ENCODE measurements at regions not wholly inside any gene's neighbourhood (a gene's known extent, or its start where the extent isn't known, plus 50 kb on each side); places are given as distances from the start of the nearest gene placed in this dataset.

GRCh38 chr10:4029866-4030265 lies 244.9 kb upstream of the KLF6 start:
- DNase-seq (ENCODE audit: low read depth, low spot score), result no peak

- DNase-seq (ENCODE audit: low read depth, low spot score), result no peak
Measured at GRCh38 chr10:4028854-4029583, 244.0 kb upstream of the KLF6 start.

GRCh38 chr10:4028027-4028471 lies 243.0 kb upstream of the KLF6 start:
- DNase-seq (ENCODE audit: low read depth, low spot score), result no peak

GRCh38 chr10:4025339-4025738 lies 240.3 kb upstream of the KLF6 start:
- DNase-seq (ENCODE audit: low read depth, low spot score), result no peak

GRCh38 chr10:4024516-4025245 lies 239.7 kb upstream of the KLF6 start:
- DNase-seq (ENCODE audit: low read depth, low spot score), result no peak

GRCh38 chr10:4024027-4024426 lies 239.0 kb upstream of the KLF6 start:
- DNase-seq (ENCODE audit: low read depth, low spot score), result no peak

GRCh38 chr10:4022473-4022872 lies 237.5 kb upstream of the KLF6 start:
- no peak for DNase-seq (ENCODE audit: low read depth, low spot score)

GRCh38 chr10:4020631-4021030 lies 235.6 kb upstream of the KLF6 start:
- no peak for DNase-seq (ENCODE audit: low read depth, low spot score)

GRCh38 chr10:4018054-4018511 lies 233.1 kb upstream of the KLF6 start:
- no peak for DNase-seq (ENCODE audit: low read depth, low spot score)

- DNase-seq (ENCODE audit: low read depth, low spot score), result no peak
Measured at GRCh38 chr10:4017336-4017735, 232.3 kb upstream of the KLF6 start.

GRCh38 chr10:4016214-4016740 lies 231.3 kb upstream of the KLF6 start:
- DNase-seq (ENCODE audit: low read depth, low spot score), result no peak

- DNase-seq (ENCODE audit: low read depth, low spot score), result no peak
Measured at GRCh38 chr10:4013651-4014121, 228.7 kb upstream of the KLF6 start.

- no peak for DNase-seq (ENCODE audit: low read depth, low spot score)
Measured at GRCh38 chr10:4012848-4013247, 227.8 kb upstream of the KLF6 start.

- no peak for DNase-seq (ENCODE audit: low read depth, low spot score)
Measured at GRCh38 chr10:4011136-4011812, 226.3 kb upstream of the KLF6 start.

- no peak for DNase-seq (ENCODE audit: low read depth, low spot score)
Measured at GRCh38 chr10:4008676-4009382, 223.8 kb upstream of the KLF6 start.

GRCh38 chr10:4007771-4008170 lies 222.8 kb upstream of the KLF6 start:
- no peak for DNase-seq (ENCODE audit: low read depth, low spot score)

GRCh38 chr10:4006858-4007257 lies 221.8 kb upstream of the KLF6 start:
- no peak for DNase-seq (ENCODE audit: low read depth, low spot score)

GRCh38 chr10:4006051-4006450 lies 221.0 kb upstream of the KLF6 start:
- no peak for DNase-seq (ENCODE audit: low read depth, low spot score)

- DNase-seq (ENCODE audit: low read depth, low spot score), result no peak
Measured at GRCh38 chr10:4004990-4005389, 220.0 kb upstream of the KLF6 start.

GRCh38 chr10:4004144-4004543 lies 219.1 kb upstream of the KLF6 start:
- DNase-seq (ENCODE audit: low read depth, low spot score), result no peak

GRCh38 chr10:4003348-4003973 lies 218.5 kb upstream of the KLF6 start:
- no peak for DNase-seq (ENCODE audit: low read depth, low spot score)

Measured in smooth muscle cell of the brain vasculature (primary cell).